ENCODE measurements at regions not wholly inside any gene's neighbourhood (a gene's known extent, or its start where the extent isn't known, plus 50 kb on each side); places are given as distances from the start of the nearest gene placed in this dataset.

DNA sequence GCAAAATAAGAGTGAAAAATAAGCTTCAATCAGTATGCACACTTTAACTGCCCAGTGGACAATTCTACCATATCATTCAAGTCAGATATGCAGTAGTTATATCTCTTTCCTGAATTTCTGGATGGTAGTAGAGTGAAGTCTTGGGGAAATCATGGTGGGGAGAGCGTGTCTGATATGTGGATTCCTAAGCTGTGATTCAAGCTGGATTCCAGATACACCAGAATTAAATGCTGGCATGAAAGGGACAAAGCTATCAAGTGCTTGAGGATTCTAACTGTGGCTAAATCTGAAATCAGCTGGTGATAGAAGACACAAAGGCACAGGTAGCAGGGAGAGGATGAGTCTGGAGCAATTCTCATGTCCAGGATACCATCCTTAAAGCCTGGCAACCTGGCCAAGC is 323.5 kb downstream of the DUSP10 start:
- TF ChIP-seq GATA3 (IDR thresholded peaks at IDR 0.05; ENCODE audit: low read depth, low read length) = no peak
- TF ChIP-seq GATA2 (IDR thresholded peaks at IDR 0.05; ENCODE audit: low read depth, low read length) = no peak

All from SH-SY5Y (cell line).